Gastroesophageal sphincter (tissue), 4 donors: ENCODE measurements at regions not wholly inside any gene's neighbourhood (a gene's known extent, or its start where the extent isn't known, plus 50 kb on each side); places are given as distances from the start of the nearest gene placed in this dataset.

Experiments used
- ATAC-seq: fragments of 150-250 bp; one replicate; pipeline ENCODE4 v1.9.1; 2016; ENCODE audit warnings: mild to moderate bottlenecking, moderate library complexity
- H3K27ac ChIP-seq, 4 donors: fragments of 200-600 bp; sonication (generic) in 3 of 4; 1 replicate in 3 of 4; 2 replicates in 1 of 4; pipeline ENCODE4 v1.5.1; 2016 to 2019
- H3K27me3 ChIP-seq: fragments of 200-600 bp; sonication (generic); one replicate; pipeline ENCODE4 v1.5.1; 2019
- H3K36me3 ChIP-seq, 2 donors: fragments of 200-600 bp; sonication (generic); one replicate each; pipeline ENCODE4 v1.5.1; 2019; ENCODE audit warnings: control low read depth in 1 of 2
- H3K4me1 ChIP-seq, 3 donors: fragments of 200-600 bp; sonication (generic); 1 replicate in 2 of 3; 2 replicates in 1 of 3; pipeline ENCODE4 v1.5.1; 2016 to 2019; ENCODE audit warnings: control low read depth in 2 of 3
- H3K4me3 ChIP-seq, 2 donors: fragments of 200-600 bp; sonication (generic); one replicate each; pipeline ENCODE4 v1.5.1; 2019; ENCODE audit warnings: mild to moderate bottlenecking in 1 of 2, moderate library complexity in 1 of 2
- H3K9me3 ChIP-seq, 3 donors: fragments of 200-600 bp; sonication (generic); one replicate each; pipeline ENCODE4 v1.5.1; 2017 to 2019; ENCODE audit warnings: control low read depth in 2 of 3
- CTCF ChIP-seq, 4 experiments: fragments of 200-600 bp in 2 of 4; fragments of 450-650 bp in 2 of 4; sonication (generic) in 1 of 4; IDR thresholded peaks; one replicate each; pipeline ENCODE4 v1.5.1; 2017 to 2019; ENCODE audit warnings: antibody characterized with exemption in 4 of 4, mild to moderate bottlenecking in 2 of 4, moderate library complexity in 2 of 4
- EP300 ChIP-seq: sonication (generic); formaldehyde crosslinking; IDR thresholded peaks from one replicate; pipeline ENCODE4 v1.6.1; 2017; ENCODE audit warnings: antibody characterized with exemption, mild to moderate bottlenecking
- POLR2A ChIP-seq, 2 donors: fragments of 450-650 bp; IDR thresholded peaks; one replicate each; pipeline ENCODE4 v1.6.1; 2017; ENCODE audit warnings: antibody characterized with exemption in 2 of 2, mild to moderate bottlenecking in 2 of 2, moderate library complexity in 1 of 2
- POLR2AphosphoS5 ChIP-seq: sonication (generic); formaldehyde crosslinking; IDR thresholded peaks from one replicate; pipeline ENCODE4 v1.6.1; 2017; ENCODE audit warnings: antibody characterized with exemption
- WGBS, 2 donors: methylation state at CpG; one replicate each; pipeline ENCODE4 v1.1.5; 2018; ENCODE audit warnings: low coverage in 1 of 2; 5-methylcytosine and 5-hydroxymethylcytosine counted together

- no peak for TF ChIP-seq CTCF (IDR thresholded peaks at IDR 0.05)
- TF ChIP-seq POLR2AphosphoS5: no peak
- no peak for TF ChIP-seq EP300
- no peak for TF ChIP-seq POLR2A (IDR thresholded peaks at IDR 0.05)
Measured at GRCh38 chr5:38742821-38743220, 103.0 kb upstream of the OSMR start.

GRCh38 chr5:38743562-38743961 lies 102.2 kb upstream of the OSMR start:
- Histone ChIP-seq H3K27me3 (no peaks in the 10 kb centered on the region), H3K36me3 (no peaks in the 10 kb centered on the region), H3K27ac (no peak overlapping the region), H3K9me3 (peaks cover 0 to 16% (median 0%) of the 10 kb centered on the region in 3 donors), H3K4me1 (no peaks in the 10 kb centered on the region), H3K4me3 (no peak overlapping the region)
- no peak for ATAC-seq
- TF ChIP-seq EP300: no peak
- TF ChIP-seq CTCF (IDR thresholded peaks at IDR 0.05): no peak
- no peak for TF ChIP-seq POLR2AphosphoS5
- TF ChIP-seq POLR2A (IDR thresholded peaks at IDR 0.05): no peak
- WGBS, 2 donors: 93% methylated on average over 1 of the region's 1 CpG; no CpG with 5 or more reads in 1 of the 2 donors

More at GRCh38 chr5:38742821-38743220, 103.0 kb upstream of the OSMR start:
- no peak overlapping the region for H3K4me3 ChIP-seq
- peaks cover 0 to 16% (median 0%) of the 10 kb centered on the region in 3 donors for H3K9me3 ChIP-seq
- no peaks in the 10 kb centered on the region for H3K36me3 ChIP-seq
- no peaks in the 10 kb centered on the region for H3K4me1 ChIP-seq
- 77% methylated on average over 3 of the region's 3 CpGs; no CpG with 5 or more reads in 1 of the 2 donors for WGBS, 2 donors
- H3K27ac ChIP-seq: no peak overlapping the region
- no peaks in the 10 kb centered on the region for H3K27me3 ChIP-seq
- no peak for ATAC-seq

- Histone ChIP-seq H3K9me3 (peaks cover 0 to 16% (median 0%) of the 10 kb centered on the region in 3 donors), H3K27me3 (no peaks in the 10 kb centered on the region), H3K36me3 (no peaks in the 10 kb centered on the region), H3K27ac (no peak overlapping the region), H3K4me3 (no peak overlapping the region), H3K4me1 (no peaks in the 10 kb centered on the region)
- 71 to 79% methylated on average over 3 to 6 of the region's 6 CpGs for WGBS, 2 donors
- TF ChIP-seq CTCF (IDR thresholded peaks at IDR 0.05) (no peak), POLR2AphosphoS5 (no peak), EP300 (no peak), POLR2A (IDR thresholded peaks at IDR 0.05) (no peak)
- no peak for ATAC-seq
Measured at GRCh38 chr5:38745836-38746732, 99.7 kb upstream of the OSMR start.

GRCh38 chr5:38749861-38750260 lies 96.0 kb upstream of the OSMR start:
- Histone ChIP-seq H3K36me3 (no peaks in the 10 kb centered on the region), H3K9me3 (no peaks in the 10 kb centered on the region), H3K4me1 (no peaks in the 10 kb centered on the region), H3K4me3 (no peak overlapping the region), H3K27me3 (no peaks in the 10 kb centered on the region), H3K27ac (no peak overlapping the region)
- 92% methylated on average over 3 of the region's 3 CpGs; no CpG with 5 or more reads in 1 of the 2 donors for WGBS, 2 donors
- TF ChIP-seq POLR2A (IDR thresholded peaks at IDR 0.05) (no peak), EP300 (no peak), POLR2AphosphoS5 (no peak), CTCF (IDR thresholded peaks at IDR 0.05) (no peak)
- no peak for ATAC-seq

- WGBS, 2 donors: 75 to 79% methylated on average over 2 to 4 of the region's 4 CpGs
Measured at GRCh38 chr5:38751103-38751502, 94.7 kb upstream of the OSMR start.

More at GRCh38 chr5:38751103-38751502, 94.7 kb upstream of the OSMR start:
- H3K27ac ChIP-seq: no peak overlapping the region
- ATAC-seq: no peak
- no peaks in the 10 kb centered on the region for H3K27me3 ChIP-seq
- no peaks in the 10 kb centered on the region for H3K4me1 ChIP-seq
- H3K9me3 ChIP-seq: no peaks in the 10 kb centered on the region
- TF ChIP-seq POLR2AphosphoS5: no peak
- TF ChIP-seq EP300: no peak
- no peak for TF ChIP-seq CTCF (IDR thresholded peaks at IDR 0.05)
- no peak for TF ChIP-seq POLR2A (IDR thresholded peaks at IDR 0.05)
- no peak overlapping the region for H3K4me3 ChIP-seq
- no peaks in the 10 kb centered on the region for H3K36me3 ChIP-seq
